Caco-2 (cell line): ENCODE measurements at regions not wholly inside any gene's neighbourhood (a gene's known extent, or its start where the extent isn't known, plus 50 kb on each side); places are given as distances from the start of the nearest gene placed in this dataset.

ENCODE experiments used
- BruUV-seq: library from RNA; stranded (reverse); fragments of 400-500 nt; replicated peaks from 2 replicates; lab custom pipeline; 2021; lab: Mats Ljungman, UMichigan
- CTCF ChIA-PET: fragments of 300-600 bp; sonication (Branson Sonifier 250); formaldehyde crosslinking; loops from one replicate; lab custom pipeline; 2022; ENCODE audit warnings: antibody characterized with exemption; lab: Charles Lee
- POLR2A ChIA-PET: fragments of 300-600 bp; sonication (Branson Sonifier 250); formaldehyde crosslinking; loops from one replicate; lab custom pipeline; 2022; ENCODE audit warnings: antibody characterized with exemption; lab: Charles Lee
- DNase-seq, 2 experiments: peaks; one replicate each; pipeline versions ENCODE4 v3.0.0 to v3.0.0-alpha.2; 2020 to 2022
- H3K27me3 ChIP-seq: replicated peaks from 2 replicates; pipeline ENCODE4 v1.6.0; 2011; ENCODE audit warnings: low read length; ENCODE audit not compliant: control insufficient read depth, insufficient read depth
- H3K36me3 ChIP-seq: 2 replicates; pipeline ENCODE4 v1.5.1; 2011; ENCODE audit warnings: low read length; ENCODE audit not compliant: control insufficient read depth, insufficient read depth
- H3K4me1 ChIP-seq: fragments of 250-450 bp; sonication (Bioruptor Pico); 2 replicates; pipeline ENCODE4 v1.5.1; 2020; ENCODE audit warnings: mild to moderate bottlenecking
- H3K4me3 ChIP-seq: 2 replicates; pipeline ENCODE4 v1.5.1; 2011; ENCODE audit warnings: low read depth, mild to moderate bottlenecking, control low read depth, low read length
- H3K9me3 ChIP-seq: fragments of 250-450 bp; sonication (Bioruptor Pico); 2 replicates; pipeline ENCODE4 v1.5.1; 2020; ENCODE audit warnings: mild to moderate bottlenecking, moderate library complexity
- H3K27ac Mint-ChIP-seq: one replicate; pipeline ENCODE4 v1.8.0; 2022; ENCODE audit warnings: mixed read lengths; ENCODE audit not compliant: unreplicated experiment
- H3K27me3 Mint-ChIP-seq: one replicate; pipeline ENCODE4 v1.8.0; 2022; ENCODE audit warnings: mixed read lengths; ENCODE audit not compliant: insufficient read depth, unreplicated experiment
- H3K36me3 Mint-ChIP-seq: one replicate; pipeline ENCODE4 v1.8.0; 2022; ENCODE audit warnings: mild to moderate bottlenecking, mixed read lengths; ENCODE audit not compliant: insufficient read depth, unreplicated experiment
- H3K4me1 Mint-ChIP-seq: one replicate; pipeline ENCODE4 v1.8.0; 2022; ENCODE audit warnings: low read depth, mixed read lengths; ENCODE audit not compliant: unreplicated experiment
- H3K4me3 Mint-ChIP-seq: one replicate; pipeline ENCODE4 v1.8.0; 2022; ENCODE audit warnings: mild to moderate bottlenecking, moderate library complexity, mixed read lengths; ENCODE audit not compliant: unreplicated experiment
- H3K9me3 Mint-ChIP-seq: one replicate; pipeline ENCODE4 v1.8.0; 2022; ENCODE audit warnings: mixed read lengths; ENCODE audit not compliant: unreplicated experiment
- intact Hi-C: fragments of 100-400 bp; cut with micrococcal nuclease; formaldehyde crosslinking; loops from one replicate; pipeline ENCODE4 v1.10.0; 2022; ENCODE audit not compliant: unreplicated experiment
- TF ChIP-seq, protein P1 (sequence below), 2 experiments: fragments of 200-600 bp in 1 of 2; IDR thresholded peaks; 1 replicate in 1 of 2; 2 replicates in 1 of 2; pipeline versions ENCODE4 v1.5.1 to v1.8.0; 2011 to 2022; ENCODE audit warnings: antibody characterized with exemption in 1 of 2, control low read depth in 1 of 2, inconsistent platforms in 1 of 2, low read depth in 1 of 2, low read length in 1 of 2, mild to moderate bottlenecking in 1 of 2, moderate library complexity in 1 of 2; ENCODE audit not compliant: insufficient read depth in 1 of 2, severe bottlenecking in 1 of 2, unreplicated experiment in 1 of 2

- H3K27me3 Mint-ChIP-seq, result no peaks in the 10 kb centered on the region
- BruUV-seq, result no TSS peak
- H3K36me3 ChIP-seq, result no peaks in the 10 kb centered on the region
Observed at GRCh38 chr3:41143421-41144031, 55.8 kb upstream of the CTNNB1 start.

DNA sequence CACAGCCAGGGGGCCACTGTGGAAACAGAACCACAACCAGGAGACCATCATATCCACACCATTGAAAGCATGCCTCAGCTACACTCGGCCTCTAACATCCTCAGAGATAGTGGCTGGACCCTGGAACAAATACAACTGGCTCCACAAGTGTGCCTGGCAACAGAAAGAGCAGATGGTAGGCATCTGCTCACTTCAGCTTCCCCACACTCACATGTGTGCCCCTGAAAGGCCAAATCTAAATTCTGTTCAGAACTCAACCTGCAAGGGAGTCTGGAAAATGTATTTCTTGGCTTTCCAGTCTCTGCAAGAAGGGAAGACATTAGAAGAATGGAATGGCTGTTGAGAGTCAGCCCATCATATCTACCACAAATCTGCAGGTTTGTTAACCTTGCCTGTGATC is 54.7 kb upstream of the CTNNB1 start:
- ChIA-PET CTCF (no interaction called here), POLR2A (no interaction called here)
- no TSS peak for BruUV-seq
- no peaks in the 10 kb centered on the region for H3K27me3 ChIP-seq
- no peak overlapping the region for H3K4me3 Mint-ChIP-seq
- H3K9me3 ChIP-seq, result peaks cover 4% of the 10 kb centered on the region
- DNase-seq, result no peak
- TF ChIP-seq, protein P1, sequence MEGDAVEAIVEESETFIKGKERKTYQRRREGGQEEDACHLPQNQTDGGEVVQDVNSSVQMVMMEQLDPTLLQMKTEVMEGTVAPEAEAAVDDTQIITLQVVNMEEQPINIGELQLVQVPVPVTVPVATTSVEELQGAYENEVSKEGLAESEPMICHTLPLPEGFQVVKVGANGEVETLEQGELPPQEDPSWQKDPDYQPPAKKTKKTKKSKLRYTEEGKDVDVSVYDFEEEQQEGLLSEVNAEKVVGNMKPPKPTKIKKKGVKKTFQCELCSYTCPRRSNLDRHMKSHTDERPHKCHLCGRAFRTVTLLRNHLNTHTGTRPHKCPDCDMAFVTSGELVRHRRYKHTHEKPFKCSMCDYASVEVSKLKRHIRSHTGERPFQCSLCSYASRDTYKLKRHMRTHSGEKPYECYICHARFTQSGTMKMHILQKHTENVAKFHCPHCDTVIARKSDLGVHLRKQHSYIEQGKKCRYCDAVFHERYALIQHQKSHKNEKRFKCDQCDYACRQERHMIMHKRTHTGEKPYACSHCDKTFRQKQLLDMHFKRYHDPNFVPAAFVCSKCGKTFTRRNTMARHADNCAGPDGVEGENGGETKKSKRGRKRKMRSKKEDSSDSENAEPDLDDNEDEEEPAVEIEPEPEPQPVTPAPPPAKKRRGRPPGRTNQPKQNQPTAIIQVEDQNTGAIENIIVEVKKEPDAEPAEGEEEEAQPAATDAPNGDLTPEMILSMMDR (IDR thresholded peaks at IDR 0.05; ENCODE audit: insufficient read depth in 1 of 2, low read depth in 1 of 2, low read length in 1 of 2, severe bottlenecking in 1 of 2, unreplicated experiment in 1 of 2), result no peak
- no peaks in the 10 kb centered on the region for H3K27me3 Mint-ChIP-seq
- peaks cover 24% of the 10 kb centered on the region for H3K4me1 Mint-ChIP-seq
- H3K4me1 ChIP-seq, result no peaks in the 10 kb centered on the region
- H3K36me3 Mint-ChIP-seq, result no peaks in the 10 kb centered on the region
- intact Hi-C loops, result no loop called here
- no peak overlapping the region for H3K4me3 ChIP-seq
- no peak overlapping the region for H3K27ac Mint-ChIP-seq
- peaks cover 41% of the 10 kb centered on the region for H3K9me3 Mint-ChIP-seq
- H3K36me3 ChIP-seq, result no peaks in the 10 kb centered on the region

More at GRCh38 chr3:41143421-41144031, 55.8 kb upstream of the CTNNB1 start:
- Mint-ChIP-seq H3K27ac (no peak overlapping the region), H3K9me3 (peaks cover 33% of the 10 kb centered on the region), H3K4me1 (peaks cover 15% of the 10 kb centered on the region), H3K4me3 (no peak overlapping the region), H3K36me3 (no peaks in the 10 kb centered on the region)
- CTCF ChIA-PET, result no interaction called here
- intact Hi-C loops, result no loop called here
- Histone ChIP-seq H3K4me1 (no peaks in the 10 kb centered on the region), H3K27me3 (no peaks in the 10 kb centered on the region), H3K4me3 (no peak overlapping the region), H3K9me3 (peaks cover 4% of the 10 kb centered on the region)
- POLR2A ChIA-PET, result no interaction called here
- DNase-seq, result no peak
- TF ChIP-seq, protein P1 (IDR thresholded peaks at IDR 0.05; ENCODE audit: insufficient read depth in 1 of 2, low read depth in 1 of 2, low read length in 1 of 2, severe bottlenecking in 1 of 2, unreplicated experiment in 1 of 2), result no peak

DNA sequence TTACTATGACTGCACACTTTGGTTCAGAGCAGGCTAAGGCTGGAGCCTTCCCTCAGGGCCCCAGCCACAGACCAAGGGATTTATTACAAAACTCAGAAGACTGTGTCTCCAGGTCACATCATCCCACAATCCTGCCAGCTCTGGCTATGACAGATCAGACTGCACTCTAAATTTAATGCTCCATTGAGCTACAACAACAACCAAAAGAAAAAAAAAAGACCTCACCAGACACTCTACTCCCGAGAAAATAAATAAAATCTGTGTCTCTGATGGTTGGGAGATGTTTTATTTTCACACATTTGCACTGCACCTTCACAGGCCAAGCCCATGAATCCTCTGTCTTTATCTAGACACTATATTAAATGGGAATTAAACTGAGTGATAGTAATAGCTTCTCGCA is 50.8 kb upstream of the CTNNB1 start:
- POLR2A ChIA-PET, result no interaction called here
- H3K27ac Mint-ChIP-seq, result no peak overlapping the region

More for the DNA sequence above, 50.8 kb upstream of the CTNNB1 start:
- H3K36me3 ChIP-seq, result no peaks in the 10 kb centered on the region
- no TSS peak for BruUV-seq
- CTCF ChIA-PET, result no interaction called here
- no peaks in the 10 kb centered on the region for H3K4me1 ChIP-seq
- Mint-ChIP-seq H3K36me3 (no peaks in the 10 kb centered on the region), H3K27me3 (no peaks in the 10 kb centered on the region), H3K4me3 (no peak overlapping the region), H3K4me1 (peaks cover 9% of the 10 kb centered on the region), H3K9me3 (peaks cover 29% of the 10 kb centered on the region)
- H3K4me3 ChIP-seq, result no peak overlapping the region
- H3K27me3 ChIP-seq, result no peaks in the 10 kb centered on the region
- TF ChIP-seq, protein P1 (IDR thresholded peaks at IDR 0.05; ENCODE audit: insufficient read depth in 1 of 2, low read depth in 1 of 2, low read length in 1 of 2, severe bottlenecking in 1 of 2, unreplicated experiment in 1 of 2), result no peak
- peaks cover 4% of the 10 kb centered on the region for H3K9me3 ChIP-seq
- no peak for DNase-seq
- intact Hi-C loops, result no loop called here
